ENCODE measurements at regions not wholly inside any gene's neighbourhood (a gene's known extent, or its start where the extent isn't known, plus 50 kb on each side); places are given as distances from the start of the nearest gene placed in this dataset.

GRCh38 chr5:35538198-35538931 is 79.3 kb upstream of the SPEF2 start:
- no peak for TF ChIP-seq MAX (IDR thresholded peaks at IDR 0.05)
- no peak for TF ChIP-seq RFX5 (IDR thresholded peaks at IDR 0.05; ENCODE audit: borderline replicate concordance, low read depth, low read length)
- TF ChIP-seq EZH2 (IDR thresholded peaks at IDR 0.05; ENCODE audit: low read depth, low read length, severe bottlenecking), result no peak
- no peak for TF ChIP-seq CTCF (IDR thresholded peaks at IDR 0.05; ENCODE audit: control extremely low read depth in 1 of 3, insufficient read depth in 1 of 3, low read depth in 1 of 3, low read length in 3 of 3)
- TF ChIP-seq TAF7 (optimal IDR thresholded peaks at IDR 0.05; ENCODE audit: borderline replicate concordance, low read depth, low read length), result no peak
- no peak for TF ChIP-seq CEBPB (IDR thresholded peaks at IDR 0.05; ENCODE audit: low read depth, low read length)

All from H1 (cell line).